HL-60 (cell line): ENCODE measurements at regions not wholly inside any gene's neighbourhood (a gene's known extent, or its start where the extent isn't known, plus 50 kb on each side); places are given as distances from the start of the nearest gene placed in this dataset.

Source experiments
- DNase-seq, 2 experiments: peaks; one replicate each; pipeline ENCODE4 v3.0.0-alpha.2; 2010 to 2020; ENCODE audit warnings: low read depth in 1 of 2, low spot score in 1 of 2
- H3K27ac ChIP-seq: fragments of 250-450 bp; sonication (Bioruptor Pico); replicated peaks from 2 replicates; pipeline ENCODE4 v1.5.1; 2020; ENCODE audit warnings: mild to moderate bottlenecking, moderate library complexity
- H3K27me3 ChIP-seq: fragments of 250-450 bp; sonication (Bioruptor Pico); 2 replicates; pipeline ENCODE4 v1.5.1; 2021; ENCODE audit warnings: mild to moderate bottlenecking, moderate library complexity; ENCODE audit not compliant: insufficient read depth, poor library complexity, severe bottlenecking
- H3K4me3 ChIP-seq: replicated peaks from 2 replicates; pipeline ENCODE4 v1.5.1; 2011; ENCODE audit warnings: mild to moderate bottlenecking, control low read depth, low read length; ENCODE audit not compliant: insufficient read depth
- GABPA ChIP-seq: IDR thresholded peaks from 2 replicates; pipeline ENCODE4 v1.6.1; 2012; ENCODE audit warnings: low read depth
- POLR2AphosphoS5 ChIP-seq: IDR thresholded peaks from 2 replicates; pipeline ENCODE4 v1.6.1; 2012; ENCODE audit warnings: low read depth
- SPI1 ChIP-seq: IDR thresholded peaks from 2 replicates; pipeline ENCODE4 v1.6.1; 2012; ENCODE audit warnings: low read depth, mild to moderate bottlenecking, borderline replicate concordance
- TF ChIP-seq, protein P1 (sequence below): IDR thresholded peaks from one replicate; pipeline ENCODE4 v1.5.1; 2011; ENCODE audit warnings: low read length, control low read depth, inconsistent platforms; ENCODE audit not compliant: insufficient read depth
- TF ChIP-seq, protein P2 (sequence below): IDR thresholded peaks from 2 replicates; pipeline ENCODE4 v1.6.1; 2012; ENCODE audit warnings: low read depth; ENCODE audit not compliant: insufficient replicate concordance

DNA sequence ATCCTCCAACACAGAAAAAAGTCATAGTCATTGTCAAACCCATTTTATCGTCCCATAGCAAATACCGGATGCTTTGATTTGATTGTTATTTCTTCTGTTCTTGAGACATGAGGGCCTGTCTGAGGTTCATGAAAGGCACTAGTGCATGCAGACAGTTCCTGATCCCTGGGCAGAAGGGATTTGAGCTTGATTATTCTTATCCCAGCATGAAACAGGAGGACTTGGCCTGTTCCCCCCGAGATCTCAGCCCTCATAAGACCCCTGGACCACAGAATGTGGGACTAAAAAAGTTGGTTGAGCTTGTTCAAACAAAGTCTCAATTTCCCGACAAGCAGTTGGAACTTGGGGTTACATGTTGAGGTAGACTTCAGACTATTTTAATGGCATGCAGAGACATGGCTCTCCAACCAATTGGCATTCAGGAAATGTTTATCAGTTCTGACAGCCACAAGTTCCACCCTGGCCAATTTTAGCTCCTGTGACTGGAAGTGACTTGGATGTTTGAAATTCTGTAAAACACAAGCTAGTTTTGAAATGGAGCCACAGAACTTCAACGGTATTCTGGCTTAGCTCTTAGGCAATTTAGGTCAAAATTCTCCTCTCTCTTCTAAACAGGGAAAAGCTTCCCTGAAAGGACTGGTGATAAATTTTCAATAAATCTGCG is 366.9 kb upstream of the SLC14A2 start:
- DNase-seq, result no peak
- TF ChIP-seq, protein P1, sequence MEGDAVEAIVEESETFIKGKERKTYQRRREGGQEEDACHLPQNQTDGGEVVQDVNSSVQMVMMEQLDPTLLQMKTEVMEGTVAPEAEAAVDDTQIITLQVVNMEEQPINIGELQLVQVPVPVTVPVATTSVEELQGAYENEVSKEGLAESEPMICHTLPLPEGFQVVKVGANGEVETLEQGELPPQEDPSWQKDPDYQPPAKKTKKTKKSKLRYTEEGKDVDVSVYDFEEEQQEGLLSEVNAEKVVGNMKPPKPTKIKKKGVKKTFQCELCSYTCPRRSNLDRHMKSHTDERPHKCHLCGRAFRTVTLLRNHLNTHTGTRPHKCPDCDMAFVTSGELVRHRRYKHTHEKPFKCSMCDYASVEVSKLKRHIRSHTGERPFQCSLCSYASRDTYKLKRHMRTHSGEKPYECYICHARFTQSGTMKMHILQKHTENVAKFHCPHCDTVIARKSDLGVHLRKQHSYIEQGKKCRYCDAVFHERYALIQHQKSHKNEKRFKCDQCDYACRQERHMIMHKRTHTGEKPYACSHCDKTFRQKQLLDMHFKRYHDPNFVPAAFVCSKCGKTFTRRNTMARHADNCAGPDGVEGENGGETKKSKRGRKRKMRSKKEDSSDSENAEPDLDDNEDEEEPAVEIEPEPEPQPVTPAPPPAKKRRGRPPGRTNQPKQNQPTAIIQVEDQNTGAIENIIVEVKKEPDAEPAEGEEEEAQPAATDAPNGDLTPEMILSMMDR, result no peak
- Histone ChIP-seq H3K27ac (no peak overlapping the region), H3K27me3 (peaks cover 11% of the 10 kb centered on the region), H3K4me3 (no peak overlapping the region)

- Histone ChIP-seq H3K27me3 (peaks cover 11% of the 10 kb centered on the region), H3K4me3 (no peak overlapping the region), H3K27ac (no peak overlapping the region)
- TF ChIP-seq, protein P2, sequence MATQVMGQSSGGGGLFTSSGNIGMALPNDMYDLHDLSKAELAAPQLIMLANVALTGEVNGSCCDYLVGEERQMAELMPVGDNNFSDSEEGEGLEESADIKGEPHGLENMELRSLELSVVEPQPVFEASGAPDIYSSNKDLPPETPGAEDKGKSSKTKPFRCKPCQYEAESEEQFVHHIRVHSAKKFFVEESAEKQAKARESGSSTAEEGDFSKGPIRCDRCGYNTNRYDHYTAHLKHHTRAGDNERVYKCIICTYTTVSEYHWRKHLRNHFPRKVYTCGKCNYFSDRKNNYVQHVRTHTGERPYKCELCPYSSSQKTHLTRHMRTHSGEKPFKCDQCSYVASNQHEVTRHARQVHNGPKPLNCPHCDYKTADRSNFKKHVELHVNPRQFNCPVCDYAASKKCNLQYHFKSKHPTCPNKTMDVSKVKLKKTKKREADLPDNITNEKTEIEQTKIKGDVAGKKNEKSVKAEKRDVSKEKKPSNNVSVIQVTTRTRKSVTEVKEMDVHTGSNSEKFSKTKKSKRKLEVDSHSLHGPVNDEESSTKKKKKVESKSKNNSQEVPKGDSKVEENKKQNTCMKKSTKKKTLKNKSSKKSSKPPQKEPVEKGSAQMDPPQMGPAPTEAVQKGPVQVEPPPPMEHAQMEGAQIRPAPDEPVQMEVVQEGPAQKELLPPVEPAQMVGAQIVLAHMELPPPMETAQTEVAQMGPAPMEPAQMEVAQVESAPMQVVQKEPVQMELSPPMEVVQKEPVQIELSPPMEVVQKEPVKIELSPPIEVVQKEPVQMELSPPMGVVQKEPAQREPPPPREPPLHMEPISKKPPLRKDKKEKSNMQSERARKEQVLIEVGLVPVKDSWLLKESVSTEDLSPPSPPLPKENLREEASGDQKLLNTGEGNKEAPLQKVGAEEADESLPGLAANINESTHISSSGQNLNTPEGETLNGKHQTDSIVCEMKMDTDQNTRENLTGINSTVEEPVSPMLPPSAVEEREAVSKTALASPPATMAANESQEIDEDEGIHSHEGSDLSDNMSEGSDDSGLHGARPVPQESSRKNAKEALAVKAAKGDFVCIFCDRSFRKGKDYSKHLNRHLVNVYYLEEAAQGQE, result no peak
- TF ChIP-seq, protein P1, result no peak
- TF ChIP-seq POLR2AphosphoS5 (no peak), SPI1 (no peak), GABPA (no peak)
- DNase-seq, result no peak
Measured at GRCh38 chr18:45249246-45249661, 366.0 kb upstream of the SLC14A2 start.

- TF ChIP-seq, protein P2, result no peak
- TF ChIP-seq GABPA (no peak), POLR2AphosphoS5 (no peak), SPI1 (no peak)
- TF ChIP-seq, protein P1, result no peak
- no peak for DNase-seq
Measured at GRCh38 chr18:45250479-45250878, 364.8 kb upstream of the SLC14A2 start.

GRCh38 chr18:45251236-45251635 is 364.0 kb upstream of the SLC14A2 start:
- Histone ChIP-seq H3K4me3 (no peak overlapping the region), H3K27me3 (peaks cover 8% of the 10 kb centered on the region), H3K27ac (no peak overlapping the region)
- DNase-seq, result no peak
- TF ChIP-seq, protein P2, result no peak
- no peak for TF ChIP-seq GABPA
- no peak for TF ChIP-seq SPI1
- TF ChIP-seq, protein P1, result no peak
- TF ChIP-seq POLR2AphosphoS5, result no peak

More at GRCh38 chr18:45250479-45250878, 364.8 kb upstream of the SLC14A2 start:
- Histone ChIP-seq H3K4me3 (no peak overlapping the region), H3K27ac (no peak overlapping the region), H3K27me3 (peaks cover 8% of the 10 kb centered on the region)
